Prostate gland (tissue), 2 donors: ENCODE measurements at regions not wholly inside any gene's neighbourhood (a gene's known extent, or its start where the extent isn't known, plus 50 kb on each side); places are given as distances from the start of the nearest gene placed in this dataset.
"Not testable (repeated sequence)": the region's sequence is repeated elsewhere in the genome, so short reads cannot be mapped to it uniquely, and the experiment has no call there.

Experiments
- DNase-seq: peaks from one replicate; pipeline ENCODE4 v3.0.0-alpha.2; 2019; ENCODE audit warnings: low spot score
- H3K27ac ChIP-seq, 2 donors: fragments of 200-600 bp; sonication (generic); 2 replicates each; pipeline ENCODE4 v1.5.1; 2017 to 2019
- H3K27me3 ChIP-seq: fragments of 200-600 bp; sonication (generic); replicated peaks from 2 replicates; pipeline ENCODE4 v1.5.1; 2019; ENCODE audit not compliant: insufficient read depth
- H3K36me3 ChIP-seq, 2 donors: fragments of 200-600 bp; sonication (generic); 1 replicate in 1 of 2; 2 replicates in 1 of 2; pipeline versions ENCODE4 v1.5.1 to v1.8.1; 2017 to 2019
- H3K4me1 ChIP-seq: fragments of 200-600 bp; sonication (generic); replicated peaks from 2 replicates; pipeline ENCODE4 v1.5.1; 2019
- H3K4me3 ChIP-seq, 2 donors: fragments of 200-600 bp; sonication (generic); 2 replicates each; pipeline ENCODE4 v1.5.1; 2017 to 2019
- H3K9me3 ChIP-seq: fragments of 200-600 bp; sonication (generic); 2 replicates; pipeline ENCODE4 v1.5.1; 2017
- POLR2A ChIP-seq: fragments of 450-650 bp; IDR thresholded peaks from one replicate; pipeline ENCODE4 v1.6.1; 2016; ENCODE audit warnings: antibody characterized with exemption, mild to moderate bottlenecking
- POLR2AphosphoS5 ChIP-seq: sonication (generic); formaldehyde crosslinking; IDR thresholded peaks from one replicate; pipeline ENCODE4 v1.6.1; 2017; ENCODE audit warnings: antibody characterized with exemption
- WGBS: methylation state at CpG from one replicate; pipeline ENCODE4 v1.1.5; 2018; 5-methylcytosine and 5-hydroxymethylcytosine counted together
- intact Hi-C: fragments of 100-400 bp; cut with DNase I; formaldehyde crosslinking; loops from one replicate; pipeline ENCODE4 v1.14.2; 2022
- TF ChIP-seq, protein P1 (sequence below), 4 experiments: fragments of 200-600 bp in 2 of 4; fragments of 450-650 bp in 2 of 4; sonication (generic) in 2 of 4; IDR thresholded peaks; 1 replicate in 3 of 4; 2 replicates in 1 of 4; pipeline ENCODE4 v1.5.1; 2016 to 2019; ENCODE audit warnings: antibody characterized with exemption in 4 of 4, mild to moderate bottlenecking in 2 of 4, moderate library complexity in 2 of 4

- H3K9me3 ChIP-seq = no peaks in the 10 kb centered on the region
- no peak for DNase-seq
- WGBS = 93% methylated on average over 3 of the region's 3 CpGs
- intact Hi-C loops = no loop called here
- H3K4me3 ChIP-seq = no peak overlapping the region
- H3K4me1 ChIP-seq = no peaks in the 10 kb centered on the region
- no peaks in the 10 kb centered on the region for H3K27me3 ChIP-seq
- TF ChIP-seq POLR2A = no peak
- no peak overlapping the region for H3K27ac ChIP-seq
- H3K36me3 ChIP-seq = no peaks in the 10 kb centered on the region
These were observed 146.4 kb upstream of the IVNS1ABP start for GRCh38 chr1:185463433-185463832.

GRCh38 chr1:185463011-185463410 lies 146.0 kb upstream of the IVNS1ABP start:
- intact Hi-C loops = no loop called here
- 90% methylated on average over 4 of the region's 4 CpGs for WGBS
- no peak overlapping the region for H3K4me3 ChIP-seq
- no peaks in the 10 kb centered on the region for H3K9me3 ChIP-seq
- TF ChIP-seq POLR2AphosphoS5 (no peak), POLR2A (no peak)
- TF ChIP-seq, protein P1, sequence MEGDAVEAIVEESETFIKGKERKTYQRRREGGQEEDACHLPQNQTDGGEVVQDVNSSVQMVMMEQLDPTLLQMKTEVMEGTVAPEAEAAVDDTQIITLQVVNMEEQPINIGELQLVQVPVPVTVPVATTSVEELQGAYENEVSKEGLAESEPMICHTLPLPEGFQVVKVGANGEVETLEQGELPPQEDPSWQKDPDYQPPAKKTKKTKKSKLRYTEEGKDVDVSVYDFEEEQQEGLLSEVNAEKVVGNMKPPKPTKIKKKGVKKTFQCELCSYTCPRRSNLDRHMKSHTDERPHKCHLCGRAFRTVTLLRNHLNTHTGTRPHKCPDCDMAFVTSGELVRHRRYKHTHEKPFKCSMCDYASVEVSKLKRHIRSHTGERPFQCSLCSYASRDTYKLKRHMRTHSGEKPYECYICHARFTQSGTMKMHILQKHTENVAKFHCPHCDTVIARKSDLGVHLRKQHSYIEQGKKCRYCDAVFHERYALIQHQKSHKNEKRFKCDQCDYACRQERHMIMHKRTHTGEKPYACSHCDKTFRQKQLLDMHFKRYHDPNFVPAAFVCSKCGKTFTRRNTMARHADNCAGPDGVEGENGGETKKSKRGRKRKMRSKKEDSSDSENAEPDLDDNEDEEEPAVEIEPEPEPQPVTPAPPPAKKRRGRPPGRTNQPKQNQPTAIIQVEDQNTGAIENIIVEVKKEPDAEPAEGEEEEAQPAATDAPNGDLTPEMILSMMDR (IDR thresholded peaks at IDR 0.05) = no peak
- DNase-seq = no peak
- no peaks in the 10 kb centered on the region for H3K4me1 ChIP-seq
- H3K27me3 ChIP-seq = no peaks in the 10 kb centered on the region
- H3K36me3 ChIP-seq = no peaks in the 10 kb centered on the region
- H3K27ac ChIP-seq = no peak overlapping the region

DNA sequence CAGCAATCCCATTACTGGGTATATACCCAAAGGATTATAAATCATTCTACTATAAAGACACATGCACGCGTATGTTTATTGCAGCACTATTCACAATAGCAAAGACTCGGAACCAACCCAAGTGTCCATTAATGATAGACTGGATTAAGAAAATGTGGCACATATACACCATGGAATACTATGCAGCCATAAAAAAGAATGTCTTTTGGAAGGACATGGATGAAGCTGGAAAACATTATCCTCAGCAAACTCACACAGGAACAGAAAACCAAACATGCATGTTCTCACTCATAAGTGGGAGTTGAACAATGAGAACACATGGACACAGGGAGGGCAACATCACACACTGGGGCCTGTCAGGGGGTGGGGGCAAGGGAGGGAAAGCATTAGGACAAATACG lies 143.7 kb upstream of the IVNS1ABP start:
- H3K4me3 ChIP-seq, H3K27ac ChIP-seq, H3K4me1 ChIP-seq, intact Hi-C loops, H3K9me3 ChIP-seq, DNase-seq, H3K27me3 ChIP-seq, H3K36me3 ChIP-seq: not testable (repeated sequence)
- WGBS = 95% methylated on average over 4 of the region's 4 CpGs

DNA sequence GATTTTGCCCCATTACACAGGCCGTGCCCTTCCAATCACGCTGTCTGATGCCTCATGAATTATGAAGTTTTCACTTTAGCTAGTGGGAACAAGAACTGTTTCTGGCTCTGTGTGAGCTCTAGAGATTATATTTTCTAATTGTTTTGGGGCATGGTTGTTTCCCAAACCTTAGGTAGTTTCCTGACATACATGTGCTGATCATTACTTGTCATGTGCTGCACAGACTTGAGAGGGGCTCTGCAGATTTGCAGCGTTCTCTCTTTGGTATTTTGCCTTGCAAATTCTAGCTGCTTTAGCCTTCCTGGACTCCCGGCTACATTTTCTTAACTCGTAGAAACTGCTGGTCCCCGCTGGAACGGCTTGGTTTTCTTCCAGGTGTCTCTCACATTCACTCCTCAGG lies 142.1 kb upstream of the IVNS1ABP start:
- WGBS = 91% methylated on average over 7 of the region's 7 CpGs
- no peak for DNase-seq
- intact Hi-C loops = no loop called here
- H3K27me3 ChIP-seq = no peaks in the 10 kb centered on the region
- no peaks in the 10 kb centered on the region for H3K36me3 ChIP-seq
- no peaks in the 10 kb centered on the region for H3K9me3 ChIP-seq
- no peaks in the 10 kb centered on the region for H3K4me1 ChIP-seq
- no peak overlapping the region for H3K27ac ChIP-seq
- TF ChIP-seq POLR2A (no peak), POLR2AphosphoS5 (no peak)
- TF ChIP-seq, protein P1 (IDR thresholded peaks at IDR 0.05) = no peak
- no peak overlapping the region for H3K4me3 ChIP-seq

DNA sequence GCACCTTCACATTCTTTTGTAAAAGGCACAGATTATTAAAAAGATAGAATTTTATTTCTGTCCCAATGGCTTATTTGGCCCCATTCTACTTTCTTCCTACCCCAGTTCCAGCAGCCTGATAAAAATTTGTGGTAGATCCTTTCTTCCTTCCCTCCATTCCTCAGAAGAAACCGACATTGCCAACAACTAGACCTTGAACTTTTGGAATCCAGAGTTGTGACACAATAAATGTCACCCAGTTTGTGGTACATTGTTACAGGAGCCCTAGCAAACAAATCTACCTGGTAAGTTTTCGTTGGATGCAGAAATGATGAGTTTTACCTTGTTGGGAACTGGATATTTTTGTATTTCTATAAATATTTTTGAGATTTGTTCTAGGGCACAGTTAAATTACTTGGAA lies 141.6 kb upstream of the IVNS1ABP start:
- Histone ChIP-seq H3K9me3 (no peaks in the 10 kb centered on the region), H3K4me1 (no peaks in the 10 kb centered on the region), H3K27ac (no peak overlapping the region), H3K4me3 (no peak overlapping the region), H3K36me3 (no peaks in the 10 kb centered on the region), H3K27me3 (no peaks in the 10 kb centered on the region)
- intact Hi-C loops = no loop called here
- no peak for DNase-seq
- 49% methylated on average over 2 of the region's 2 CpGs for WGBS
- TF ChIP-seq POLR2AphosphoS5 = no peak
- no peak for TF ChIP-seq POLR2A
- TF ChIP-seq, protein P1 (IDR thresholded peaks at IDR 0.05) = no peak

DNA sequence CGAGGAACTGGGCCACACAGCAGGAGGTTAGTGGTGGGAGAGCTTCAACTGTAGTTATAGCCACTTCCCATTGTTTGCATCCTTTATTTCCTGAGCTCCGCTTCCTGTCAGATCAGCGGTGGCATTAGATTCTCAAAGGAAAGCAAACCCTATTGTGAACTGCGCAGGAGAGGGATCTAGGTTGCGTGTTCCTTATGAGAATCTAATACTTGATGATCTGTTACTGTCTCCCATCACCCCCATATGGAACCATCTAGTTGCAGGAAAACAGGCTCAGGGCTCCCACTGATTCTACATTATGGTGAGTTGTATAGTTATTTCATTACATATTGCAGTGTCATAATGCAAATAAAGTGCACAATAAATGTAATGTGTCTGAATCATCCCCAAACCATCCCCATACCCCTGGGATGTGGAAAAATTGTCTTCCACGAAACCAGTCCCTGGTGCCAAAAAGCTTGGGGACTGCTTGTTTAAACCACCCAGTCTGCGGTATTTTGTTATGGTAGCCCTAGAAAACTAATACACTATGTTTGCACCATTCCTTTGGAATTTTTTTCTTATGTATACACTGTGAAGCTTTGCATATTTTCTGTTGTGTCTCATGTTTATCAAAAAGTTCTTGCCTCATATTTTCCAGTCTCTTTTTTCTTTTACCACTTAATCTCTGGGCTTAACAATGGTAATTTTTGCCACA lies 136.6 kb upstream of the IVNS1ABP start:
- TF ChIP-seq, protein P1 (IDR thresholded peaks at IDR 0.05) = no peak
- TF ChIP-seq POLR2AphosphoS5 (no peak), POLR2A (no peak)
- H3K4me3 ChIP-seq = no peak overlapping the region
- 86% methylated on average over 7 of the region's 7 CpGs for WGBS

More for the DNA sequence above, 136.6 kb upstream of the IVNS1ABP start:
- Histone ChIP-seq H3K9me3 (no peaks in the 10 kb centered on the region), H3K4me1 (no peaks in the 10 kb centered on the region), H3K27ac (no peak overlapping the region), H3K27me3 (no peaks in the 10 kb centered on the region), H3K36me3 (no peaks in the 10 kb centered on the region)
- intact Hi-C loops = no loop called here
- DNase-seq = no peak
